Activated CD8-positive, alpha-beta memory T cell treated with anti-CD3 and anti-CD28 coated beads, Interleukin-2, amount 10 ng/mL, durations not matched to agents 7 days and 5 days (primary cell): ENCODE measurements at regions not wholly inside any gene's neighbourhood (a gene's known extent, or its start where the extent isn't known, plus 50 kb on each side); places are given as distances from the start of the nearest gene placed in this dataset.

ENCODE experiments used
- ATAC-seq: fragments of 150-1000 bp; cut with Tn5 transposase; one replicate; pipeline ENCODE4 v1.10.0; 2021; ENCODE audit warnings: moderate library complexity
- CTCF ChIA-PET: fragments of 350-600 bp; sonication (Branson Sonifier 250); formaldehyde crosslinking; loops from one replicate; lab custom pipeline; 2021; ENCODE audit warnings: antibody characterized with exemption; lab: Charles Lee
- DNase-seq: peaks from one replicate; pipeline ENCODE4 v3.0.0-alpha.2; 2020
- H3K27ac Mint-ChIP-seq: one replicate; pipeline ENCODE4 v1.8.0; 2021; ENCODE audit warnings: mild to moderate bottlenecking, mixed read lengths
- H3K27me3 Mint-ChIP-seq: one replicate; pipeline ENCODE4 v1.8.0; 2021; ENCODE audit warnings: mixed read lengths
- H3K36me3 Mint-ChIP-seq: one replicate; pipeline ENCODE4 v1.8.0; 2021; ENCODE audit warnings: mild to moderate bottlenecking, mixed read lengths
- H3K4me1 Mint-ChIP-seq: one replicate; pipeline ENCODE4 v1.8.0; 2021; ENCODE audit warnings: mixed read lengths
- H3K4me3 Mint-ChIP-seq: one replicate; pipeline ENCODE4 v1.8.0; 2021; ENCODE audit warnings: mild to moderate bottlenecking, moderate library complexity, mixed read lengths
- H3K9me3 Mint-ChIP-seq: one replicate; pipeline ENCODE4 v1.8.0; 2022; ENCODE audit warnings: low read depth, mixed read lengths

DNA sequence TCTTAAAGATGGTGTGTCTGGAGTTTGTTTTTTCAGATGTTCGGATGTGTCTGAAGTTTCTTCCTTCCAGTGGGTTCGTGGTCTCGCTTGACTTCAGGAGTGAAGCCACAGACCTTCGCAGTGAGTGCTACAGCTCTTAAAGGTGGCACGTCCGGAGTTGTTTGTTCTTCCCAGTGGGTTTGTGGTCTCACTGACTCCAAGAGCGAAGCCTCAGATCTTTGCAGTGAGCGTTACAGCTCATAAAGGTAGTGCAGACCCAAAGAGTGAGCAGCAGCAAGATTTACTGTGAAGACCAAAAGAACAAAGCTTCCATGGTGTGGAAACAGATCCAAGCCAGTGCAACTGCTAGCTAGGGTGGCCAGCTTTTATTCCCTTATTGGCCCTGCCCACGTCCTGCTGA is 1430.4 kb upstream of the B3GALT2 start:
- Mint-ChIP-seq H3K27ac (no peak overlapping the region), H3K9me3 (peaks cover 5% of the 10 kb centered on the region), H3K4me3 (no peak overlapping the region), H3K4me1 (no peaks in the 10 kb centered on the region), H3K36me3 (no peaks in the 10 kb centered on the region), H3K27me3 (no peaks in the 10 kb centered on the region)
- ATAC-seq (no peak), DNase-seq (no peak)
- CTCF ChIA-PET = no interaction called here

DNA sequence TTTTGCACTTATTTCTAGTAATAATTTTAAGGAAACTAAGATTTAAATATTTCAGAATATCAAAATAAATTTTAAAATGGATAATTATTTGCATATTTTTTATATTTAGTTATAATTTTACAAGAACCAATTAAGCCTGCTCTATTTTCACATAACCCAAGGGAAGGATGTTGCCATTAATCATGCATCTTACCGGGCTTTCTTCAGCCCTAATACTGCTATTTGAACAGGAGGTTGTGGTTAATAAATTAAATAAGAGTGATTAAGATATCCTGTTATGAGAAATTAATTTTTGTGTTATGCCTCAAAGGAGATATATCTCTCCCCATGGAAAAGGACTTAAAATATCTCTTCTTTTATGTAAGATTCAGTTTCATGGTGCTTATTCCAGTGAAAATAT is 1415.8 kb upstream of the B3GALT2 start:
- Mint-ChIP-seq H3K9me3 (no peaks in the 10 kb centered on the region), H3K4me3 (no peak overlapping the region), H3K27ac (no peak overlapping the region), H3K4me1 (no peaks in the 10 kb centered on the region), H3K36me3 (no peaks in the 10 kb centered on the region), H3K27me3 (no peaks in the 10 kb centered on the region)
- CTCF ChIA-PET = no interaction called here
- no peak for ATAC-seq
- DNase-seq = no peak

DNA sequence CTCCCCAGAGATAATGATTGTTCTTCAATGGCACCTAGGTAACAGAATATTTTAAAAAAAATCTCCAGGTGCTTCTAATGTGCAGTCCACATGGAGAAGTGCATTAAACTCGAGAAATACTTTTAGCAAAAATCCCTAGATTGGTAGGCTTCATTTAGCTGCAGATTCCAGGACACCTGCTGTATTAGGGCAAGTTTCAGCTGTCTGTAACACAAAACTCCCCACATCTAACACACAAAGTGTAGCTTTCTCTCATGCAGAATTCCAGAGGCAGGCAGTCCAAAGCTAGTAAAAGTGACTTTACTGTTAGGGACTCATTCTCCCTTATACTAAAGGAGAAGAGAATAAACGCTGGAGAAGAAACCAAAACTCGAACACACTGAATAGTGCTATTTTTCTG is 1414.3 kb upstream of the B3GALT2 start:
- CTCF ChIA-PET = no interaction called here
- ATAC-seq = no peak
- no peak for DNase-seq
- no peaks in the 10 kb centered on the region for H3K9me3 Mint-ChIP-seq
- no peaks in the 10 kb centered on the region for H3K36me3 Mint-ChIP-seq
- H3K27ac Mint-ChIP-seq = no peak overlapping the region
- H3K4me3 Mint-ChIP-seq = no peak overlapping the region
- no peaks in the 10 kb centered on the region for H3K27me3 Mint-ChIP-seq
- H3K4me1 Mint-ChIP-seq = no peaks in the 10 kb centered on the region

DNA sequence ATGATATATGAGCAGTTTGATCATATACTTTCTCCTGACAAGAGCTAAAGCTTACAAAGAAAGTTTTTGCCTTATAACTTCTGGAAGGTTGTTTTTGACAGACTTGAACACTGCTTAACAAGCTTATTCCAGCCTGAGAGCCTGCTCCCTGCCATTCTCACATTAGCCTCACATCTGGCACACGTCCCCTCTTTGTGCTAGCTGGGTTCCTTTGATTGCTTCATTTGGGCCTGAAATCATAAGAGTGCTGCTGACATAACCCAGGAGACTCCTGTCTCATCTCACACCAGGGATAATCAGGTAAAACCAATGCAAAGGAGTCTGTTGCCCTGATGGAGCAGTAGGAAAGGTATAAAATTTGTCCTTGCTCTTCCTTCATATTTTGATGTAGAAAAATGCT is 1411.7 kb upstream of the B3GALT2 start:
- ATAC-seq = no peak
- Mint-ChIP-seq H3K4me3 (no peak overlapping the region), H3K27me3 (no peaks in the 10 kb centered on the region), H3K9me3 (no peaks in the 10 kb centered on the region), H3K27ac (no peak overlapping the region), H3K4me1 (no peaks in the 10 kb centered on the region), H3K36me3 (no peaks in the 10 kb centered on the region)
- no peak for DNase-seq
- CTCF ChIA-PET = no interaction called here

DNA sequence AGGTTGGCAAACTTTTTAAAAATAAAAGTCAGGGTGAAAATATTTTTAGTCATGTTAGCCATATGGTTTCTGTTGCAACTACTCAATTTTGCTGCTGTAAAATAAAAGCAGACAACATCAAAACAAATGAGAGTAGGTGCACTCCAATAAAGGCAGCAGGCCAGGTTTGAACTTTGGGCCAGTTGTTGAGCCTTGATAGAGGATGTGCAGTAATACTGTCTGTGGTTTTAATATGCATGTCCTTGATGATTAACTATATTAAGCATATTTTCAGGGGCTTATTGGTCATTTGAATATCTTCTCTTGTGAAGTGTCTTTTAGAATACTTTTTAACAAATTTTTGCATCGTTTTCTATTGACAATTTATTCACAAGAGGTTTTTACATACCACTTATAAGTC is 1399.9 kb upstream of the B3GALT2 start:
- H3K27ac Mint-ChIP-seq = no peak overlapping the region
- no peak for DNase-seq
- CTCF ChIA-PET = no interaction called here
- H3K36me3 Mint-ChIP-seq = no peaks in the 10 kb centered on the region
- ATAC-seq = no peak
- H3K4me1 Mint-ChIP-seq = no peaks in the 10 kb centered on the region
- no peaks in the 10 kb centered on the region for H3K27me3 Mint-ChIP-seq
- no peak overlapping the region for H3K4me3 Mint-ChIP-seq
- no peaks in the 10 kb centered on the region for H3K9me3 Mint-ChIP-seq

DNA sequence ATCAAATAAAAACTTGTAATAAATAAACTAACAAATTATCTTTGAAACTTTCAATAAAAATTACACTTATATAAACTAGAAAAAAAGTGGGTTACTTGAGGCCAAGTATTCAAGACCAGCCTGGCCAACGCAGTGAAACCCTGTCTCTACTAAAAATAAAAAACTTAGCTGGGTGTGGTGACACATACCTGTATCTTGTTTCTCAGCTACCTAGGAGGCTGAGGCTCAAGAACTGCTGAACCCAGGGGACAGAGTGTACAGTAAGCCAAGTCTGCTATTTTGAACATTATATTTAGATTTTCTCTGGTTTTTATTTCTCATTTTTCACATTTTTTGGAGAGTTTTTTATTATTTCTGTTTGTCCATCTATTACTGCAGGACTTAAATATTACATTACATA is 1397.6 kb upstream of the B3GALT2 start:
- Mint-ChIP-seq H3K27ac (no peak overlapping the region), H3K4me3 (no peak overlapping the region), H3K27me3 (no peaks in the 10 kb centered on the region), H3K36me3 (no peaks in the 10 kb centered on the region), H3K4me1 (no peaks in the 10 kb centered on the region), H3K9me3 (no peaks in the 10 kb centered on the region)
- no peak for DNase-seq
- CTCF ChIA-PET = no interaction called here
- no peak for ATAC-seq

DNA sequence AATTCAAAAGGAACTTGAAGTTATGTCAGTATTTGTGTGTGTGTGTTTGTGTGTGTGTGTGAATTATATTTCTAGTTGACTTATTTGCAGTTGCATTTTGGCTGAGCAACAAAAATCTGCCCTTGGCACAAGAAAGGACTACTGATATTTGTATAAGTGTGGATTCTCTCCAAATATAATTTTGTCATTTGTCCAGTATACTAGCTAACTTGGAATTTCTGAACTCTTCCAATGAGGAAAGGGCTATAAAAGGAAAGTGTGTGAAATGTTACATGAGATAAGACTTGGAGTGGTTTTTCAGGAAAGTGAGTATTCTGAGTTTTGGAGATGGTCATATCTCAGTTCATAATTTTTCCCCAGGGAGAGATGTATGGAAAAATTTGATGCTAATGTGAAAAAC is 1384.1 kb upstream of the B3GALT2 start:
- DNase-seq (no peak), ATAC-seq (no peak)
- Mint-ChIP-seq H3K9me3 (no peaks in the 10 kb centered on the region), H3K27ac (no peak overlapping the region), H3K36me3 (no peaks in the 10 kb centered on the region), H3K4me3 (no peak overlapping the region), H3K27me3 (no peaks in the 10 kb centered on the region), H3K4me1 (no peaks in the 10 kb centered on the region)
- CTCF ChIA-PET = no interaction called here

DNA sequence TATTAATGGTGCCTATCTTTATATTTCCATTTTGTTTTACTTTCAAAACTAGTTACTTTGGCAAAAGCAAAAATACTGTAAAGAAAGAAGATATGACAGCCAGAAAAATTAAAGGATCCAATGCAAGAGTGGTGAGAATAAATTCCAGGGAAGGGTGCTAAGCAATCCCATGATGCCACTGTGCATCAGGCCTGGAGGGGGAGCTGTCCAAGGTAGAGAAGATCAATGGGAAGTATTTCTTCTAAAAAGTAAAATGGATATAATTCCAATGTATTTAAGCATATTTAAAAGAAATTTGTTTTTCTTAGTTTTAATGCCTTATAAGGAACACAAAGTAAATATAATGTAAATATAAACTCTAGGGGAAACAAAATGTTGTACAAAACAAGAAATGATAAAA is 1382.2 kb upstream of the B3GALT2 start:
- H3K27me3 Mint-ChIP-seq = no peaks in the 10 kb centered on the region
- CTCF ChIA-PET = no interaction called here
- no peaks in the 10 kb centered on the region for H3K4me1 Mint-ChIP-seq
- DNase-seq (no peak), ATAC-seq (no peak)
- no peaks in the 10 kb centered on the region for H3K36me3 Mint-ChIP-seq
- H3K4me3 Mint-ChIP-seq = no peak overlapping the region
- H3K27ac Mint-ChIP-seq = no peak overlapping the region
- no peaks in the 10 kb centered on the region for H3K9me3 Mint-ChIP-seq

DNA sequence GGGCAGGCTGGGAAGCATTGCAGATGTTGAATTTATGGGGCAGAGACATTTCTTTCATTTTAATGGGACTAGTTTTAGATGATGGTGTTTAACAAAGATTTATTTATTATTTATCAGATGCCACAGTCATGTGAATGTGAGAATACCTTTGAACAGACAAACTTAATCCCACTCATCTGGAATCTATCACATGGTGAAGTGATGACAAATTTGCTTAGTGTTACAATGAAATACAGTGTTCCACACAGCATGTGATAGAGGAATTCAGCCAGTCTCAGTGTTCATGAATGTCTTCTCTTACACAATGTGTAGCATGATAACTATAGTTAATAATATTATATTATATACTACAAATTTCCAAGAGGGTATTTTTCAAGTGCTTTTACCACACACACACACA is 1361.7 kb upstream of the B3GALT2 start:
- H3K9me3 Mint-ChIP-seq = no peaks in the 10 kb centered on the region
- H3K27ac Mint-ChIP-seq = no peak overlapping the region
- ATAC-seq (no peak), DNase-seq (no peak)
- no peaks in the 10 kb centered on the region for H3K4me1 Mint-ChIP-seq
- no peaks in the 10 kb centered on the region for H3K27me3 Mint-ChIP-seq
- H3K36me3 Mint-ChIP-seq = no peaks in the 10 kb centered on the region
- CTCF ChIA-PET = no interaction called here
- H3K4me3 Mint-ChIP-seq = no peak overlapping the region

DNA sequence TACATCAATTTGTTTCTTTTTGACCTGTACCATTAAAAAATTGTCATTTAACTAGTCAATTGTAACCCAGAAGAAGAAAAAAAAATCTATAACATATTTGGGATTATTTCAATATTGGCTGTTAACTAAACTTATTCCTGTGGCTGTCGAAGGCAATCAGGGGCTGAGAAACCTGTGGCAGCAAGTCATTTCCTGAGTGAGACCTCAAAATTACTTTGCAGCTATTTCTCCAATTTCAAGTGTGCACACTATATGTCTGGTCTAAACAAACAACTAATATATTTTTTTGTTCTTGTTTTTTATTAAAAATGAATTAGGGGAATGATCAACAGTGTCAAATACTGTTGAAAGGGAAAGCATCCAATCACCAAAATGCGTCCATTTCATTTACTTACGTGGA is 1357.6 kb upstream of the B3GALT2 start:
- Mint-ChIP-seq H3K9me3 (no peaks in the 10 kb centered on the region), H3K27me3 (no peaks in the 10 kb centered on the region), H3K27ac (no peak overlapping the region), H3K4me1 (no peaks in the 10 kb centered on the region), H3K4me3 (no peak overlapping the region), H3K36me3 (no peaks in the 10 kb centered on the region)
- DNase-seq = no peak
- ATAC-seq = no peak
- CTCF ChIA-PET = no interaction called here

DNA sequence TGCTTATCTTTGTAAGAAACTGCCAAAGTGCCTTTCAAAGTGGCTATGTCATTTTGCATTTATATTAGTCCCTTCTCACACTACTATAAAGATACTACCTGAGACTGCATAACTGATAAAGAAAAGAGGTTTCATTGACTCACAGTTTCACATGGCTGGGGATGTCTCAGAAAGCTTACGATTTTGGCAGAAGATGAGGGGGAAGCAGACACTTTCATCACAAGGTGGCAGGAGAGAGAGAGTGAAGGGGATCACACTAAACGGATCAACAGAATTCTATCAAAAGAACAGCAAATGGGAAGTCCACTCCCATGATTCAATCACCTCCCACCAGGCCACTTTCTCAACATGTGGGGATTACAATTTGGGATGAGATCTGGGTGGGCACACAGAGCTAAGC is 1352.0 kb upstream of the B3GALT2 start:
- CTCF ChIA-PET = no interaction called here

DNA sequence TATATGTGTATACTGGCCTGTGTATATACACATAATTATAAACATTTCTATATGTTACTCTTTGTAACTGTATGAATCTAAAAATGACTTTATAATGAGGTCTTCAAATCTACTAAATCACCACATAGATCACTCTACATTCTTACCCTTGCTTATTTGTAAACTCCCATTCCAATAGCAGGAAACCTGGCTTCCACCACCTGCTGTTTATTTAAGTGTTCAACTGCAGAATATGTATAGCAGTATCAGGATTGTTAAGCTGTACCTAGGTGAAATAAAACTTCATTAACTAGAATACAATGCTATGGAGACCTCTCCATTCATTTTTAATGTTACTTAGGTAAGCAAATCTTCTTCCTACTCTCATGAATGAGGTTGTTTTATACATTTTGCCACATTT is 1351.1 kb upstream of the B3GALT2 start:
- H3K36me3 Mint-ChIP-seq = no peaks in the 10 kb centered on the region
- ATAC-seq (no peak), DNase-seq (no peak)
- H3K4me1 Mint-ChIP-seq = peaks cover 3% of the 10 kb centered on the region
- H3K4me3 Mint-ChIP-seq = no peak overlapping the region
- no peak overlapping the region for H3K27ac Mint-ChIP-seq
- H3K9me3 Mint-ChIP-seq = no peaks in the 10 kb centered on the region
- no peaks in the 10 kb centered on the region for H3K27me3 Mint-ChIP-seq
- CTCF ChIA-PET = no interaction called here

More for the DNA sequence above, 1352.0 kb upstream of the B3GALT2 start:
- H3K4me1 Mint-ChIP-seq = peaks cover 3% of the 10 kb centered on the region
- no peaks in the 10 kb centered on the region for H3K27me3 Mint-ChIP-seq
- H3K9me3 Mint-ChIP-seq = no peaks in the 10 kb centered on the region
- no peak overlapping the region for H3K27ac Mint-ChIP-seq
- H3K36me3 Mint-ChIP-seq = no peaks in the 10 kb centered on the region
- no peak for DNase-seq
- no peak overlapping the region for H3K4me3 Mint-ChIP-seq
- ATAC-seq = no peak

DNA sequence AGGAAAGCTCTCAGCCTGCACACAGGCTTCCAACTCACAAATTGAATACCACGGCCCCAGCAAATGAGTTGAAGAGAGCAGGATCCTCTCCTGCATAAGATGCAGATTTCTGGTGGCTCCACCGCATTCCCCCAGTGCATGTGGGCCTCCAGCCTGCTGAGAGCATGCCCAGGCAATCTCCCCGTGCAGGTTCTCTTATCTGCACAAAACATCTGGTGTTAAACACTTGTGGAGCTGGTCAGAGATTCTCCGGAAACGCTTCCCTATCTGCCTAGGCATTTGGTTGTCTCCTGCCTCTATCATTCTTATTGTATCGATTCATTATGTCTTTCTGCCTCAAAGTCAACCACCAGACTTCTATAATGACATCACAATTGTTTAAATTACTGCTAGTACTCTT is 1349.0 kb upstream of the B3GALT2 start:
- CTCF ChIA-PET = no interaction called here
- Mint-ChIP-seq H3K36me3 (no peaks in the 10 kb centered on the region), H3K4me3 (no peak overlapping the region), H3K27me3 (no peaks in the 10 kb centered on the region), H3K4me1 (peaks cover 3% of the 10 kb centered on the region), H3K27ac (no peak overlapping the region), H3K9me3 (no peaks in the 10 kb centered on the region)
- no peak for ATAC-seq
- DNase-seq = no peak

DNA sequence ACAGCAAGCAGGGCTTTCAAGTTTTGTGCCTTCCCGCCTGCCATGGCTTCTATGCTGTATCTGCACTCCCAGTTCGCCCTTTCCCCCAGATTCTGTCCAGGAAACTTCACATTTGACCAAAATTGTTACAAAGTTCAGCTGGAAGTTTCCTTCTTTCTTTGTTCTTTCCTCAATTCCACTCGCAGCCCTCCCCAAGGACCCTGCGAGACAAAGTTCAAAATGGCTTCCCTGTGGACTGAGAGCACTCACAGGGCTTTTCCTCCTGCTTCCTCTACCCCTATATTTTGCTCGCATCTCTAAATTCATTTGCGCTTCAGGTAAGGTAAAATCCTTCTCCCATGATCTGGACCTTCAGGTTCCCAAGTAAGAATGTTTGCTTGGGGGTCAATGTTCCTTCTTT is 1348.4 kb upstream of the B3GALT2 start:
- Mint-ChIP-seq H3K27ac (no peak overlapping the region), H3K27me3 (no peaks in the 10 kb centered on the region), H3K4me1 (peaks cover 3% of the 10 kb centered on the region), H3K4me3 (no peak overlapping the region), H3K36me3 (no peaks in the 10 kb centered on the region), H3K9me3 (no peaks in the 10 kb centered on the region)
- CTCF ChIA-PET = no interaction called here
- ATAC-seq (no peak), DNase-seq (no peak)

DNA sequence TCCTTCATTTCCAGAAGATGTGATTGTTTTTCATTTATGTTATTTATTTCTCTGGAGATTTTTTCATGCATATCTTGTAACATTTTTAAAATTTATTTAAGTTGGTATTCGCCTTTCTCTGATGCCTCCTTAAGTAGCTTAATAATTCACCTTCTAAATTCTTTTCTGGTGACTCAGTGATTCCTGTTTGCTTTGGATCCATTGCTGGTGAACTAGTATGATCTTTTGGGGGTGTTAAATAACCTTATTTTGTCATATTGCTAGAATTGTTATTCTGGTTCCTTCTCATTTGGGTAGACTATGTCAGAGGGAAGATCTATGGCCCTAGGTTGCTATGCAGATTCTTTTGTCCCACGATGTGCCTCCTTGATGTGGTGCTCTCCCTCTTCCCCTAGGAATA is 1347.2 kb upstream of the B3GALT2 start:
- Mint-ChIP-seq H3K36me3 (no peaks in the 10 kb centered on the region), H3K27ac (no peak overlapping the region), H3K27me3 (no peaks in the 10 kb centered on the region), H3K4me3 (no peak overlapping the region), H3K4me1 (peaks cover 3% of the 10 kb centered on the region), H3K9me3 (no peaks in the 10 kb centered on the region)
- no peak for ATAC-seq
- no peak for DNase-seq
- CTCF ChIA-PET = no interaction called here
